GM19328 (cell line): ENCODE measurements at regions not wholly inside any gene's neighbourhood (a gene's known extent, or its start where the extent isn't known, plus 50 kb on each side); places are given as distances from the start of the nearest gene placed in this dataset.
"Not testable (repeated sequence)": the region's sequence is repeated elsewhere in the genome, so short reads cannot be mapped to it uniquely, and the experiment has no call there.

Source experiments
- ATAC-seq: cut with Tn5 transposase; IDR thresholded peaks from one replicate; pipeline ENCODE4 v1.9.1; 2021; ENCODE audit warnings: mild to moderate bottlenecking, moderate library complexity; ENCODE audit not compliant: unreplicated experiment

DNA sequence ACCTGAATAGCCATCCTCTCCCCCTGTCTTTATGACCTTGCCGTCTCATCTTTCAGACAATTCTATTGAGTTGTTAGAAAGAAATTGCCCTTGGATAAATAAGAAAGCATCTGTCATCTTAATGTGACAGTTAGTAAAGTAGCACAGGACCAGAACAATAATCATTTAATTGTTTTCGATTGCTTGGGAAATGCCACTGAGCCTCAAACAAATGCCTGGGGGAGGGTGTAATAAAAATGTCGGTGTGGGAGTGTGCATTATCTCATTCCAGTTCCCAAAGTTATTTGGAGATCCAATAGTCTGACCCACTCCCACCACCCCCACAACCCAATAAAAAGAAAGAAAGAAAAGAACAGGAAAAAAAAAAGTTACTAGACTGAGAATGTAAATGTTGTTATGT is 509.3 kb upstream of the LRRC7 start:
- no peak for ATAC-seq

DNA sequence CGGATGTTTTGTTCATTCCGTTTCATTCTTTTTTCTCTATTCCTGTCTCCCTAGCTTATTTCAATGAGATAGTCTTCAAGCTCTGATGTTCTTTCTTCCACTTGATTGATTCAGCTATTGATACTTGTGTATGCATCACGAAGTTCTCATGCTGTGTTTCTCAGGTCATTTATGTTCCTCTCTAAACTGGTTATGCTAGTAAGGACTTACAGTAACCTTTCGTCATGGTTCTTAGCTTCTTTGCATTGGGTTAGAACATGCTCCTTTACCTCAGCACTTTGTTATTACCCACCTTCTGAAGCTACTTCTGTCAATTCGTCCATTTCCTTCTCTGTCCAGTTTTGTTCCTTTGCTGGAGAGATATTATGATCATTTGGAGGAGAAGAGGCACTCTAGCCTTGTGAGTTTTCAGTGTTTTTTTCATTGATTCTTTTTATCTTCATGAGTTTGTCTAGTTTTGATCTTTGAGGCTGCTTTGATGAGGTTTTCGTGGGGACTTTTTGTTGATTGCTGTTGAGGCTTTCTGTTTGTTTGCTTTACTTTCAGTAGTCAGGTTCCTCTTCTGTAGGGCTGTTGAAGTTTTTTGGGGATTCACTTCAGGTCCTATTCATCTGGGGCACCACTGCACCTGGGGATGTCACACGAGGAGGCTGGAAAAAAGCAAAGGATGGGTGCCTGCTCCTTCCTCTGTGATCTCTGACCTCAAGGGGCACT is 496.9 kb upstream of the LRRC7 start:
- no peak for ATAC-seq

DNA sequence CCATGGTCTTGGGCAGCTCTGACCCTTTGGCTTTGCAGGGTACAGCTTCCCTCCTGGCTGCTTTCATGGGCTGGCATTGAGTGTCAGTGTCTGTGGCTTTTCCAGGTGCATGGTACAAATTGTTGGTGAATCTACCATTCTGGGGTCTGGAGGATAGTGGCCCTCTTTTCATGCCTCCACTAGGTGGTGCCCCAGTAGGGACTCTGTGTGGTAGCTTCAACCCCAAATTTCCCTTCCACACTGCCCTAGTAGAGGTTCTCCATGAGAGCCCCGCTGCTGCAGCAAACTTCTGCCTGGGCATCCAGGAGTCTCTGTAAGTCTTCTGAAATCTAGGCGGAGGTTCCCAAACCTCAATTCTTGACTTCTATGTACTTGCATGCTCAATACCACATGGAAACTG is 494.5 kb upstream of the LRRC7 start:
- no peak for ATAC-seq

DNA sequence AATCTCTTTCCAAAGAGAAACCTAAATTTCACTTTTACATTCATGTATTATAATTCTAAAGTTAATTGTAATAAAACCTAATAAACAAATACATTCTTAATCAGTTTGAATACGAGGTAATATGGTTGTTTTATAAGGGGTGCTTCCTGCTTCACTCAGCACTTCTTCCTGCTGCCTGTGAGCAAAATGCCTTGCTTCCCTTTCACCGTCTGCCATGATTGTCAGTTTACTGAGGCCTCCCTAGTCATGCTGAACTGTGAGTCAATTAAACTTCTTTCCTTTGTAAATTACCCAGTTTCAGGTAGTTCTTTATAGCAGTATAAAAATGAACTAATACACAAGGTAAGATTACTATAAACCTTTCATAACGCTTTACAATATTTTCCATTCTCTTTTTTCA is 491.1 kb upstream of the LRRC7 start:
- ATAC-seq, result no peak

DNA sequence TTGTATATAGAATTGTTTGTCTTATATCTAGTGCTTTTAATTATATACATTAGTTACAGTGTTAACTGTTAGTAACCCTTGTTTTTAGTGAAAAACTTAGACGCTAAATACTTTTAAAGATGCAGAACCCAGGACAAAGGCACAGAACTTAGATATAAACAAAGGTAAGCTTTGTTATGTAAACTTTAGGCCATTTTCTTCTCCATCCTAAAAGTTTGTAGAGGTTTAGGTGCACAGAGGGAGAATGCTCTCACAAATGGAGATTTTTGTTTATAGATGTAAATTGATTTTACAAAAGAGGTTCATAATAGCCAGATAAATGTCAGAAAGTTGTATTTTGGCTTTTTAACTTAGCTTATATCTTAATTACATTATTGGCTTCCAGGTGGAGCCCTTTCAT is 490.5 kb upstream of the LRRC7 start:
- ATAC-seq, result no peak

DNA sequence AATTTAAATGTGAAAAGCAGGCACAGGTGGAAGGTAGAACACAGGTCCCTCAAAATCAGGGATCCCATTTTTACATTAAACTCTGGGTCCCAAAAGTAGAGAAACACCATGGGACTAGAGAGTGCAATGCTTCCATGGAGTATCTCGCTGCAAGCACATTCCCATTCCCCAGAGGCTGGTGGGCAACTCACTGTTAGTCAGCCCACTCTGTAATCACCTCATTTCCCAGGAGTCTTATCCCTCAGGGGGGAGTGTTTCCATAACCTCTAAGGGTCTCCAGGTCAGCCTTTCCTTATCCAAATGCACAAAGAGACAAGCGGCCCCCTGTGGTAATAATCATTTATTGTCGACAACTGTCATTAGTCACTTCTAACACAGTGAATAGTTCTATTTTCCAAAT is 490.1 kb upstream of the LRRC7 start:
- no peak for ATAC-seq

DNA sequence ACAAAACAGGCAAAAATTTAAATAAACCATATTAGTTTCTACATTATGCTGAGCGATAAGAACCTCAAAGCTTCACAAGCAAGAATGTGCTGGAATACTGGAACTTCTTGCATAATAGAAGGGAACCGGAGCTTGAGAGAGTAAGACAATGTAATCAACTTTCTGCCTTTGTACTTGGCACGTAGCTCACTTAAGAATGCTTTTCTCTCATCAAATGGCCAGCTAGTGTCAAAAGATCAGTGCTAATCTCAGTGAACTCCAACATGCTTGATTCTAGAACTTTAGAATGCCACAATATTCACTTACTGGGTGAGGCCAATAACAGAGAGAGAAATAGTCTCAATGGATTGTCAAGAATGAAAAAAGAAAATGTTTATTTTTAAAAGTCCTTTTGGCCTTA is 486.1 kb upstream of the LRRC7 start:
- no peak for ATAC-seq

DNA sequence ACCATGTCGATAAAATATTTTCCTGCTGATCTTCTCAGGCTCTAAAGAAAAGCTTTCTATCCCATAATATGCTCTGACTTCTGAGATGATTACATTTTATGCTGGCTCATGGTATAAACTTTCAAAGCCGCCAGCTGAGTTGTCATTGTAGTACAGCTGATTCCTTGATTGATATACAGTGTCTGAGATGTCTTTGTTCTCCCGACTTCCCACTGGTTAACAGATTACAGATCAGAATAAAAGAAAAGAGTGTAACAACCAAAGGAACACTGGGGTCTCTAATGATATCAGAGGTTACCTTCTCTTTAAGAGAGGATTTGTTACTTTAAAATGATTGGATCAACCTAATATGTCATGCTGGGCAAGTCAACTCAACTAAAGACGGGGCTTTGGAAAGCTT is 485.4 kb upstream of the LRRC7 start:
- no peak for ATAC-seq

DNA sequence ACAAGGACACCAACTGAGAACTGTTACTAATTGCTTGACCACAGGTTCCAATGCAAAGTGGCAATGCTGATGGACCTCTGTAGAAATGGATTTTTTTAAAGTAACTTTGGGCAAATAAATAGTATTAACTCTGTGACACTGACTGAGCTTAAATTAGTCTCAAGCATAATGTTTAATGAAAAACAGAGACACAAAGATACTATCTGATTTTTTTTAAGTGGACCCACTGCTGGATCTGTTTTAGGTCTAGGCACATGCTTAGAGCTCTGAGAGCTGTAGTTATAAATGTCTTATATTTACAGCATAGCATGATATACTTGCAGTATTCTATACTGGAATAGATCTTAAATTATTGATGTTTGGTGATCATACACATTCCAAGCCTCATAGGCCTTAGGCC is 481.6 kb upstream of the LRRC7 start:
- ATAC-seq, result no peak

DNA sequence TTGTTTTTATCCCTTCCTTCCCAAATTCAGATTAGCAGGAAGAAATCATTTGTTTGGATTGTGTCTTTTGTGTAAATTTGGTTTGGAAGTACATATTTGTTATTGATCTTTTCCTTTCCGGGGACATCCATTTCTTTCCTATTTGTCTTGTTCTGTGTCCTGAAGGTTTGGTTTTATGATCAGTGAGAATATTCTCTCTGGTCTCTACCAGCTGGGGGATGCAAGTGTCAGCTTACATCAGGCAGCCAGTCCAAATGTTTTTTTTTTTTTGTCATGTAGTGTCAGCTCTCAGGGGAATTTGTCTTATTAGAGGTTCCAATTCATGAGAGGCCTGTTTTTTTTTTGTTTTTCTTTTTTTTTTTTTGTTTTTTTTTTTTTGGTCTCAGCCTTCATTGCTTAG is 479.2 kb upstream of the LRRC7 start:
- ATAC-seq, result no peak

DNA sequence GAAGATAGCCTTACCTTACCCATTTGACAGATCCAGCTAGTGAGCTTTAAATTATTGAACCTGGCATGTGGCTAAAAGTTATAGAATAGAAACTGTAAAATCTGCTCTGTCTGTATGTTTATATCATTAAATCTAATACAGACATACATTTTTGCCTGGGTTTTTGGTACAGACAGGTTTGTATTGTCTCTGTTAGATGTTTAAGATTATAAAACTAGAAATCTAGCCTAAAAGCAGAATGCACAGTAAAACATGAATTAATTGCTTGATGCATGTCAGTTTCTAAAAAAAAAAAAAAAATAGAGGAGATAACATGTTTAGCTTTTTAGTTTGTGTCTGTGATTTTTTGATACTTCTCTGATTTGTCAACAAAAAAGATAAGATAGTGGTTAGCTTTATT is 477.6 kb upstream of the LRRC7 start:
- no peak for ATAC-seq

DNA sequence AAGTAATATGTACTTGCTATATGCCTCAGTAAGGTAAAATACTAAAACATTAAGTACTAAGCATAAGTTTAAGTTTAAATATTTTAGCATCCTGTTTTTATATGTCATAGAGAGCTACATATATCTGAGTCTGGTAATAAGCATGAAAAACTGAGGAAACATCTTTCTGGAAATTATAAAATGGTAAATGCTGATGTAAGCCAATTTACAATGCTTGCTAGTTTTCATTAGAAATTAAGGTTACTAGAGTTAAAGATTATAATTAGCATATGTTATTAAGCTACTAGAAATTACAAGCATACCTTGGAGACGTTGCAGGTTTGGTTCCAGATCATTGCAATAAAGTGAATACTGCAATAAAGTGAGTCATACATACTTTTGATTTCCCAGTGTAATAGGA is 477.0 kb upstream of the LRRC7 start:
- no peak for ATAC-seq

DNA sequence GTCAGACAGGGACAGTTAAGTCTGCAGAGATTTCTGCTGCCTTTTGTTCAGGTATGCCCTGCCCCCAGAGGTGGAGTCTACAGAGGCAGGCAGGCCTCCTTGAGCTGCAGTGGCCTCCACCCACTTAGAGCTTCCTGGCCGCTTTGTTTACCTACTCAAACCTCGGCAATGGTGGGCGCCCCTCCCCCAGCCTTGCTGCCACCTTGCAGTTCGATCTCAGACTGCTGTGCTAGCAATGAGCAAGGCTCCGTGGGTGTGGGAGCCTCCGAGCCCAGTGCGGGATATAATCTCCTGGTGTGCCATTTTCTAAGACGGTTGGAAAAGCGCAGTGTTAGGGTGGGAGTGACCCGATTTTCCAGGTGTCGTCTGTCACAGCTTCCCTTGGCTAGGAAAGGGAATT is 465.7 kb upstream of the LRRC7 start:
- not testable (repeated sequence) for ATAC-seq

DNA sequence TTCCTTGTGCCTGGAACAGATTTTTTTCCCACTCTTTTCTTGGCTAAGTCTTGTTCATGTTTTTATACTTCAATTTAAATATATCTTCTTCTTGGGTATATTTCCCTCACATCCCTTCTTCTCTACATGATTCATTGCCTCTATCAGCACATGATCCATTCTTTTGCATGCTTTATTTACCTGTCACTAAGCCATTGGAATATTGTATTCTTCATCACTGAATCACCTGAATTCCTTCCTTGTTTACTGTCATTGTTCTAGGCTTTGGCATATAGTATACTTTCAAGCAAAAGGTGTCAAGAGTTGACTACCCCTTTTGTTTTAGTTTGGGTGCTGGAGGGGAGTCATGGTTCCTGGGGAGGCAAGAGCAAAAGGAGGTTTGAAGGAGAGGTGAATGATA is 464.5 kb upstream of the LRRC7 start:
- no peak for ATAC-seq

DNA sequence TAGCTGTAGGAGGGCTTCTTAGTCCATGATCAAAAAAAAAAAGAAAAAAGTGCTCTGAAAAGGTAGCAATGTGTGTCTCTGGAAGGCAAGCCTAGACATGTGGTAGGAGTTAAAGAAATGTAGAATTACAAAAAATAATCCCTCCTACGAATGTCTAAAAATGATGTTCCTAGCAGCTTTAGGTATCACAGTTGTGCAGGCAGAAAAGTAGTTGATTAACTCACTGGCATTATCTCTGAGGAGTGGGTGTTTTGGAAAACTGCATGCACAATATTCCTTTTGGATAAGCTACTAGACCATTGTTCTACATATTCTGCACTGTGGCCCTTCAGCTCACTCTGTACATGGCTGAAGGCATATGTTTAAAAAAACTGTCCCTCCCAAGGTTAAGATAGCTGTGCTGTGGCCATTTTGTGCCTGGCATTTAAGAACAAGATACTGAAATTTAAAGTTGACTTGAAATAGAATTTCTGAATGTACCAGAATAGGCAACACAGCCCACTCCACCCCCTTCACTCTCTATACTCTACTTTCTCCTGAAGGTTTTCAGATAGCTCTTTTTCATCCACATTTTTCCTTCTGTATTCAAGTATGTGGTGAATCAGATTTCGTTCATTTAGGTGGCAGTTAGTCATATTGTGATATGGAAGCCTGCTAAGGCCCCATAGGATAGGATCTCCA is 463.9 kb upstream of the LRRC7 start:
- no peak for ATAC-seq

DNA sequence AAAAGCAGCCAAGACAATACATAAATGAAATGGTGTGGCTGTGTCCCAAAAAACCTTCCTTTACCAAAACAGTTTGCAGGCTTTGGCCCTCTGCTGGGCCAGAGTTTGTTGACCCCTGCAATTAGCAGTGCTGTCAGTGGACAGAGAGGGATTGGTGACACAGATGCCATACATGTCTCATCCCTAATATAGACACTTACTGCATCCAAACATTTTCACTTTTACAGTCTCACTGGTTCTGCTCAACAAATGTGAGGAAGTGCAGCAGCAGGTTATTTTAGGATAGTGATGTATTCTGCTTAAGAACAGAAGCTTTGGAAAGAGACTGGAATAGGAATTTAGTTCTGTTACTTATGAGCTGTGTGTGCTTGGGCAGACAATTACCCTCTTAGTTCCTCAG is 462.8 kb upstream of the LRRC7 start:
- no peak for ATAC-seq

DNA sequence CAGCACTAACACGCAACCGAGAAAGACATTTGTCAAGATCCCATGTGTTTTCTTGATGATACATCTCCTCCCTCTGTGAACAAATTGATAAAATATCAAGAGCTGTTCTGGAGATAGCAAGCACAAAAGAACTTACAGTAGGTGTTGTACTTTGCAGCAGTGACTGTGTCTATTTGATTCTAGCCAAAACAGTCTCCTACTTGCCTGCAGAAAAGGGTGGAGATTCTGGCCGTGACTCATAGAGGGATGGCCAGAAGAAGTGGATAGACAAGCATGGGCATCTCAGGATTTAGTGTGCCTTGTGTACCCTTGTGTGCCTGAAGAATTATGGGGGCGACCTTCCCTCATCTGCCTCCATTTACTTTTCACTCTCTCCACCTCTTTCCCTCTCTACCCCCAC is 458.4 kb upstream of the LRRC7 start:
- no peak for ATAC-seq

DNA sequence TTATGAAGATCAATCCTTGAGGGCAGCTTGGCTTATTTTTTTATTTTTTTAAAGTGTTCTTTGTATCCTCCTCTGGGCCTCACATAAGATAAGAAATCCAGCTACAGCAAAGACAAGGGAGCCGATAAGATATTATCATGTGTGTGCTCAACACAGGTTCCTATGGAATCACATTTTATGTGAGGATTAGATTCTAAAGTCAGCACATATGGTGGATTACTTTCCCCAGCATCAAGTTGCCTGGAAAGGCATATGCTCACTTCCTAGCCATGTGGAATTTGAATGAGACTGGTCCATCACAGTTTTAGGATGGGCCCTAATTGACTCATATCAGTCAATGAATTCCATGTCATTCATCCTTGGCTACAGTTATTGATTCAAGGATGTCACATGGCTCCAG is 456.9 kb upstream of the LRRC7 start:
- ATAC-seq, result no peak

DNA sequence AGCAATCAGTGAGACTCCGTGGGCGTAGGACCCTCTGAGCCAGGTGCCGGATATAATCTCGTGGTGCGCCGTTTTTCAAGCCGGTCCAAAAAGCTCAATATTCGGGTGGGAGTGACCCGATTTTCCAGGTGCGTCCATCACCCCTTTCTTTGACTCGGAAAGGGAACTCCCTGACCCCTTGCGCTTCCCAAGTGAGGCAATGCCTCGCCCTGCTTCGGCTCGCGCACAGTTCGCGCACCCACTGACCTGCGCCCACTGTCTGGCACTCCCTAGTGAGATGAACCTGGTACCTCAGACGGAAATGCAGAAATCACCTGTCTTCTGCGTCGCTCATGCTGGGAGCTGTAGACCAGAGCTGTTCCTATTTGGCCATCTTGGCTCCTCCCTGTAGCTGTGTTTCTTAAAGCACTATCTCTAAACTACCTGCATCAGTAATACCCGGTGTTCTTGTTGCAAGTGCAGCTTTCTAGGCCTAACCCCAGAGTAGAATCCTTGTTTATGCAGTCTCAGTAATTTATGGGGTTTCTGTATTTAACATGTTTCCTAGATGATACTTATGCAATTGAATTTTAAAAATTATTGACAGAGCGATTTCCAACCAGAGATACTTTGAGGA is 447.5 kb upstream of the LRRC7 start:
- ATAC-seq, result not testable (repeated sequence)

DNA sequence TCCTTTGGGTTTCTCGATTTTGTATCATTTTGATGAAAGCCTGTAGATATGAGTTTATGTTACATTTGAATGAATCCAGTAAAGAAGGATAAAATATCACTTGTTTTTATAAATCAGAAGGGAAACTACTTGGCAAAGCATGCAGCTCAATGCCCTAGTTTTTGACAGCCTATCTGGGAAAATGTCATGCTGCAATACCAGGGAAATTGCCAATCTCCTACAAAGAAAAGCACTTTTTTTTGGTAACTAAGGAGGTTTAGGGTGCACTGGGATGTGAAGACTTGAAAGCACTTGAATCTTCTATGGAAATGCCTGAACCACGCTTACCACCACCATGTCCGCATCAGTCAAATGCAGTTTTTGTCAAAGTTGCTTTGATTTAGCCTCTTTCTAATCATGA is 446.9 kb upstream of the LRRC7 start:
- no peak for ATAC-seq

DNA sequence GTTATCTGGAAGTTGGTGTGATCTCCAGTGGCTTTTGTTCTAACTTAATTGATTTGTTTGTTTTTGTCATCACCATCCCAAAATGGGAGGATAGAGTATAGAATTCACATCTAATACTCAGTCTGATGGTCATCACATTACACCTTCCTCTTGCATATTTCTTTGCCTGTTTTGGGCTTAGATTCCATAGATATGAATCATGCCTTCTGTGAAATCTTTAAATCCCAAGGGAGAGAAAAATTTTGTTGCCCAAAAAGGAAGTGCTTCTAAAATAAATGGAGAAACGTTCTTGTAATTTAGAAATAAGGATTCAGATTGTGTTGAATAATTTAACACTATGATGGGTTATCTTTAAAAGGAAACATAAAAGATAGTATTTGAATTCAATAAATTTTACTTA is 446.0 kb upstream of the LRRC7 start:
- ATAC-seq, result no peak

DNA sequence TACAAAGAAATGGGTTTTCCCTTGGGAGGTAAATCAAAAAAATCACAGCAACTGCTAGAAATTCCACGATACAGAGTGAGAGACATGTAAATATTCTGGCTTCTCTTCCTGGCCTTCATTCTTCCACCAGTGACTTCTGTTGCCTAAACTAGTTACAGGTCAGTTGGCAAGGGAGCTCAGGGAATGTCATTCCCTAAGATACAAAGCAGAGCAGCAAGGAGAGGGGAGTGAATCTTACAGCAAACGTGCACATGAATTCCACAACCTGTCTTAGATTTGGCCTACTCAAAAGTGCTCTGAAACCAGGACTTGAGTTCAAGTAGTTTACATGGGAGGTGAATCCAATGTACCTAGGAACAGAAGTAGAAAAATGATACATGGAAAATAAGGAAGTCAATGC is 445.3 kb upstream of the LRRC7 start:
- ATAC-seq, result no peak

DNA sequence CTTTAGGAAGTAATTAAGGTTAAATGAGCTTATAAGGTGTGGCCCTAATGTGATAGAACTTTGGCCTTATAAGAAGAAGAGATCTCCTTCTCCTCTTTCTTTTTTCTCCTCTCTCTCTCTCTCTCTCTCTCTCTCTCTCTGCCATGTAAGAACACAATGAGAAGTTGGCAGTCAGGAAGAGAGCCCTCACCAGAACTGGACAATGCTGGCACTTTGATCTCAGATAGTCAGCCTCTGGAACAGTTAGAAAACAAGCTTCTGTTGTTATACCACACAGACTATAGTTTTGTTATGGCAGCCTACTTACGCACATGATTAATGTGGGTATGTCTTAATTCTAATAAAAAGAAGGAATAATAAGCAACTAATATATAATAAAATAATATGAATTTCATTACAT is 444.2 kb upstream of the LRRC7 start:
- ATAC-seq, result no peak
